ENCODE measurements at regions not wholly inside any gene's neighbourhood (a gene's known extent, or its start where the extent isn't known, plus 50 kb on each side); places are given as distances from the start of the nearest gene placed in this dataset.

DNA sequence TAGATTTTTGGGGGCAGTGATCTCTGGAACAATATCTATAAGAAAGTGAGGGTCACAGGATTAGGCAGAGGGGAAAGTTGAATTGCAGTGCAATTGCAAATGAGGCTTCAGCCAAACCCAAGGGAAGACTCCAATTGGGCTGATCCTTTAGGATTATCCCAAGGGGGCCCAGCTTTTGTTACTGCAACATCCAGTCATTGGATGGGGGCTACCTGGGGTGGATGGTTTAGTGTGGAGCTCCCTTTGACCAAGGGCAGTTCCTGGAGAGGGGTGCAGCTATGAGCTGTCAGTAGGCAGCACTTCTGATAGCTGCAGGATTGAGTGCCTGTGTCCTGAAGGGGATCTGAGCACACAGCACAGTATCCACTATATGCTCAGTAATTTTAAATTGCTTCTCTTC lies 355.2 kb upstream of the AZI2 start:
- TF ChIP-seq, protein P1, sequence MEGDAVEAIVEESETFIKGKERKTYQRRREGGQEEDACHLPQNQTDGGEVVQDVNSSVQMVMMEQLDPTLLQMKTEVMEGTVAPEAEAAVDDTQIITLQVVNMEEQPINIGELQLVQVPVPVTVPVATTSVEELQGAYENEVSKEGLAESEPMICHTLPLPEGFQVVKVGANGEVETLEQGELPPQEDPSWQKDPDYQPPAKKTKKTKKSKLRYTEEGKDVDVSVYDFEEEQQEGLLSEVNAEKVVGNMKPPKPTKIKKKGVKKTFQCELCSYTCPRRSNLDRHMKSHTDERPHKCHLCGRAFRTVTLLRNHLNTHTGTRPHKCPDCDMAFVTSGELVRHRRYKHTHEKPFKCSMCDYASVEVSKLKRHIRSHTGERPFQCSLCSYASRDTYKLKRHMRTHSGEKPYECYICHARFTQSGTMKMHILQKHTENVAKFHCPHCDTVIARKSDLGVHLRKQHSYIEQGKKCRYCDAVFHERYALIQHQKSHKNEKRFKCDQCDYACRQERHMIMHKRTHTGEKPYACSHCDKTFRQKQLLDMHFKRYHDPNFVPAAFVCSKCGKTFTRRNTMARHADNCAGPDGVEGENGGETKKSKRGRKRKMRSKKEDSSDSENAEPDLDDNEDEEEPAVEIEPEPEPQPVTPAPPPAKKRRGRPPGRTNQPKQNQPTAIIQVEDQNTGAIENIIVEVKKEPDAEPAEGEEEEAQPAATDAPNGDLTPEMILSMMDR (IDR thresholded peaks at IDR 0.05; ENCODE audit: low read depth, low read length) = no peak
- Histone ChIP-seq H3K9me3 (ENCODE audit: control insufficient read depth, insufficient read depth, low read length) (no peaks in the 10 kb centered on the region), H3K27ac (ENCODE audit: low read depth, low read length) (no peak overlapping the region), H3K27me3 (ENCODE audit: control insufficient read depth, insufficient read depth, low read length) (peaks cover 7% of the 10 kb centered on the region), H3K4me3 (ENCODE audit: low read depth, low read length) (no peak overlapping the region)
- ChIA-PET POLR2A (no interaction called here), CTCF (interaction anchor here (1.0 kb wide), 1 partner anchor 23 kb away, joined by 3 read pairs; no protein-coding TSS in a partner anchor)
- DNase-seq (ENCODE audit: low read depth, low spot score) = no peak

DNA sequence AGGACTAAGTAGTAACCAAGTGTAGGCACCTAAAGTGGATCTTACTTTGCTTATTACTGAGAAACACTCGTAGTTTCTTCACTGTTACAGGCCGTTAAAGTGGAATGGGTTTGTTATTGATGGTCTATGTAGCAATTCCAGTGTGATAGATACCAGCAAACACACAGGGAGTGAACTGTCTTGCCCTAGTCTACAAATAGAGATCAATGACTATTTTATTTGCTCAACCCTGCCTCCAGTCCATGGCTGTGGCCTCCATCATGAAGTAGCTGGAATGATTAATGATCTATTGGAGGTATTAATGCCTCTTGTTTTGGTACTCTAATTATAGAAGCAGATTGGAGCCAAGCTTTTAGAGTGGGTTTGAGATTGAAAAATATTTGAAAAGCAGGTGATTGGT lies 362.7 kb upstream of the AZI2 start:
- ChIA-PET CTCF (interaction anchor here (1.8 kb wide), 1 partner anchor 44 kb away, joined by 4 read pairs; no protein-coding TSS in a partner anchor), POLR2A (no interaction called here)
- H3K9me3 ChIP-seq (ENCODE audit: control insufficient read depth, insufficient read depth, low read length) = no peaks in the 10 kb centered on the region
- H3K27ac ChIP-seq (ENCODE audit: low read depth, low read length) = no peak overlapping the region
- H3K27me3 ChIP-seq (ENCODE audit: control insufficient read depth, insufficient read depth, low read length) = peaks cover 4% of the 10 kb centered on the region
- DNase-seq (ENCODE audit: low read depth, low spot score) = no peak
- TF ChIP-seq, protein P1 (IDR thresholded peaks at IDR 0.05; ENCODE audit: low read depth, low read length) = no peak
- no peak overlapping the region for H3K4me3 ChIP-seq (ENCODE audit: low read depth, low read length)

DNA sequence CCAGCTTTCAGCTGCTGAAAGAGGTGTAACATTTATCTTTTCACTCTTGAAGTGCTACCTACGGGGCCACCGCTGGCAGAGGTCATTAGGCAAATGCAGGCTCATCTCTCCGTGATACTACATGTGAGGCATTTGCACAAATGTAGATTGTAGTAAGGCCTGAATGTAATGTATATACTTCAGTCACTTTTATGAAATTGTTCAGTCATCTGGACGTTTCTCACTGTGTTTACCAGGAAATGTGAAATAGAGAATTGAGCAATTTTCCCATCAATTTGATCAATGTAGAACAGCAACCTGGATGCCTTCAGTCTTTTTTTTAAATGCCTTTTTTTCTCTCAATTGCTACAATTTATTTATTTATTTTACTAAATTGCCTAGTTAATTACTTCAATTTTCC lies 368.3 kb upstream of the AZI2 start:
- Histone ChIP-seq H3K27me3 (ENCODE audit: control insufficient read depth, insufficient read depth, low read length) (no peaks in the 10 kb centered on the region), H3K27ac (ENCODE audit: low read depth, low read length) (no peak overlapping the region), H3K4me3 (ENCODE audit: low read depth, low read length) (no peak overlapping the region), H3K9me3 (ENCODE audit: control insufficient read depth, insufficient read depth, low read length) (no peaks in the 10 kb centered on the region)
- ChIA-PET POLR2A (no interaction called here), CTCF (no interaction called here)
- TF ChIP-seq, protein P1 (IDR thresholded peaks at IDR 0.05; ENCODE audit: low read depth, low read length) = no peak
- DNase-seq (ENCODE audit: low read depth, low spot score) = no peak

DNA sequence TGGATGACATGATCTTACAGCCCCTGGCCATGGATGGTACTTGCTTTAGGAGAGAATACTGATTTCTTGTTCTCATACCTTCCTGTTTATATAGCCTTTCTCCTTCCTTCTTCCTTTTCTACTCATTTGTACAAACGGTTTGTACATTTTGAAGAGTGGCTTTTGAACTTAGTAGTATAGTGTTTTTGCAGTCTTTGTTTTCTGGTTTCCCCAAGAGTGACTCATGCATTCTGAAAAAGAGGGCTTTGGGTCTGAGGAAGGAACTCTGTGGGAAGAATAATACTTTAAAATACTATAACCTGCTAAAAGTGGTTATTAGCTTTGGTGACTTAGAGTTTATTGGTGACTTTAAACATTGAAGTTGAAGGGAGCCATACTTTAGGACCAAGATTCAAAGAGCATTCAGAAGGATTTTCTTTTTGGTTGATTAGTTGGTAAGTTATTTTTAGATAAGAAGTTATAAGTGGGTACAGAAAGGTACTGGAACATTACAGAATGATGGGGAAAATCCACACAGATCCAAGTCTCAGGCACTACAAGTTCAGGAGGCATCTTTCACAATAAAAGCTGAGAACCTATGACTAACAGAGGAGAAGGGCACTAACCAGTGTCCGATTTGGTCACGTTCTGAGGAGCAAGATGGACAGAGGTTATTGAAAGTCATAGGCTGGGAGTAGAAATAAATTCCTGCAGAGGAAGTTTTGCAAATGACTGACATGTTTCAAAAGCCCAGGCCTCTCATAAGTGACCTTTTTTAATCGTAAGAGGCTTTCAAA lies 369.6 kb upstream of the AZI2 start:
- CTCF ChIA-PET = no interaction called here
- Histone ChIP-seq H3K27ac (ENCODE audit: low read depth, low read length) (no peak overlapping the region), H3K9me3 (ENCODE audit: control insufficient read depth, insufficient read depth, low read length) (no peaks in the 10 kb centered on the region), H3K4me3 (ENCODE audit: low read depth, low read length) (no peak overlapping the region), H3K27me3 (ENCODE audit: control insufficient read depth, insufficient read depth, low read length) (no peaks in the 10 kb centered on the region)
- POLR2A ChIA-PET = no interaction called here
- DNase-seq (ENCODE audit: low read depth, low spot score) = no peak
- TF ChIP-seq, protein P1 (IDR thresholded peaks at IDR 0.05; ENCODE audit: low read depth, low read length) = no peak

DNA sequence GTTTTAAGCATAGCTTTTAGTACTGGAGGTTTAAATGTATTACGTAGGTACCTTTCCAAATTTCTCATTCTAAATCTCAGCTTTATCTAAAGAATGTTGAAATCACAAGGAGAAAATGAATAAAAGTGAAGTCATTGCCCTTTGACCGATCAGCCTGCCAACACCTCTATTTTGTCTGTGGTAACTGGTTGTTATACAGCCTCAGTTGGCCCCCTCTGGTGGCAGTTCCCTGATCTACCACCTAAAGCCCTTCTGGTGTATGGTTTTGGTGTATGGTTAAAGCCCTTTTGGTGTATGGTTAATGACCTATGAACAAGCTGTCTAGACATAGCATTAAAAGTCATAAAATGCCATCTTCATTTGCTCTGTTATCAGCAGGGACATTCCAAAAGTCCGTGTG lies 378.2 kb upstream of the AZI2 start:
- TF ChIP-seq, protein P1 (IDR thresholded peaks at IDR 0.05; ENCODE audit: low read depth, low read length) = peak; percentile 53
- Histone ChIP-seq H3K4me3 (ENCODE audit: low read depth, low read length) (no peak overlapping the region), H3K27me3 (ENCODE audit: control insufficient read depth, insufficient read depth, low read length) (no peaks in the 10 kb centered on the region), H3K9me3 (ENCODE audit: control insufficient read depth, insufficient read depth, low read length) (no peaks in the 10 kb centered on the region), H3K27ac (ENCODE audit: low read depth, low read length) (no peak overlapping the region)
- ChIA-PET CTCF (interaction anchor here (0.6 to 3.0 kb wide), 5 partner anchors 12 to 1015 kb away, joined by 3 to 11 read pairs (median 3); no protein-coding TSS in a partner anchor), POLR2A (no interaction called here)
- no peak for DNase-seq (ENCODE audit: low read depth, low spot score)
